HG03442 (cell line): ENCODE measurements at regions not wholly inside any gene's neighbourhood (a gene's known extent, or its start where the extent isn't known, plus 50 kb on each side); places are given as distances from the start of the nearest gene placed in this dataset.
"Not testable (repeated sequence)": the region's sequence is repeated elsewhere in the genome, so short reads cannot be mapped to it uniquely, and the experiment has no call there.

ENCODE experiments used
- ATAC-seq: cut with Tn5 transposase; IDR thresholded peaks from one replicate; pipeline ENCODE4 v1.9.1; 2021; ENCODE audit warnings: mild to moderate bottlenecking, moderate library complexity; ENCODE audit not compliant: unreplicated experiment

GRCh38 chr7:101707587-101707986, 78.5 kb upstream of the MYL10 start:
- no peak for ATAC-seq

GRCh38 chr7:101708223-101708622, 79.1 kb upstream of the MYL10 start:
- no peak for ATAC-seq

GRCh38 chr7:101712652-101713051, 83.6 kb upstream of the MYL10 start:
- ATAC-seq, result no peak

GRCh38 chr7:101714097-101714496, 85.0 kb upstream of the MYL10 start:
- no peak for ATAC-seq

DNA sequence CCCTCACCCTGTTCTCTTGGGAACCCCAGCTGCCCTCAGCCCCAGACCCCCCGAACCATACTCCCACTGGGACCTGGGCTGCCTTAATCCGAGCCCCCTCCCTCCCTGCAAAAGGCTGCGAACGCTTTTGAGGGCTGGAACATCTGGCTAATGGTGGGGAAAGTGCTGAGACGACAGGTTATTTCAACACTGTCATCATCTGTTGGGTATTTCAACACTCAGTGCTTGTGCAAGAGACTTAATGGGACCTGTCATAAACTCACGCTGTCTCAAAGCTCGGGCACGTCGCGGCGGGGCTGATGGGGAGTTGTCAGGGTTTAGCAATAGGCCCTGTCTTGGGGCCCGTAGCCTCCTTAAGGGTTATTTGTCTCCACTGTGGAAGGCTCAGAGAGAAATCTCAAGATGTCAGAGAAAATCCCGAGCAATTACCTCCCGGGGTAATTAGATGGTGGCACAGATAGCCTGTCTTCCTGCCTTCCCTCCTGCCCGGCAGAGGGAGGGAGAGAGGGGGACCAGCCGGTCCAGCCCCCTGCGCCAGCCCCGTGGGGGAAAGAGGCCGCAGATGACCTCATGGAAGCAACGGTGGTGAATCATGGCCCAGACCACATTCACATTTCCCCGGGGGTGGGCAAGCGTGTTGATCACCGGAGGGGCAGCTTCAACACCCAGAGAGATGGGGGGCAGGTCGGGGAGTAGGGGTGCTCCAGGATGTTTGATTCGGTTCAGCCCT, 88.7 kb upstream of the MYL10 start:
- no peak for ATAC-seq

- no peak for ATAC-seq
Measured at GRCh38 chr7:101718363-101719122, 89.4 kb upstream of the MYL10 start.

GRCh38 chr7:101719123-101719470, 90.0 kb upstream of the MYL10 start:
- no peak for ATAC-seq

GRCh38 chr7:101720324-101720723, 91.2 kb upstream of the MYL10 start:
- no peak for ATAC-seq

GRCh38 chr7:101722247-101722646, 93.2 kb upstream of the MYL10 start:
- no peak for ATAC-seq

GRCh38 chr7:101723835-101724234, 93.6 kb upstream of the CUX1 start:
- no peak for ATAC-seq

GRCh38 chr7:101724957-101725356, 92.5 kb upstream of the CUX1 start:
- no peak for ATAC-seq

DNA sequence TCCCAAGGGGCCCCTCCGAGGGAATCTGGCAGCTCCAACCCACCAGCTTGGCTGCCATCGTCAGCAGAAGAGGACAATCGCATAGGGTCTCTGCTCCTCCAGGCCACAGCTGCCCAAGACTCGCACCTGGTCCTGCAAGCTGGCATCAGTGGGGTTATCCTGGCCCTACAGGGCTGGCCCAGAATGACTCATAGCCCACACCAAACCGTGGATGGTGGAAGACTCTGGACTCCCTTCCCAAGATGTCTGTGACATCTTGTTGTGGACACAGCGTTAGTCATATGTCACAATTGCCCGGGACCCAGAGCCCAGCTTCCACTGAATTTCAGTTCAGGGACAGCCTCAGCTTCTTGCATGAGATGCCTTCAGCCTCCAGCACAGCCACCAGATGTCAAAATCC, 91.5 kb upstream of the CUX1 start:
- no peak for ATAC-seq

DNA sequence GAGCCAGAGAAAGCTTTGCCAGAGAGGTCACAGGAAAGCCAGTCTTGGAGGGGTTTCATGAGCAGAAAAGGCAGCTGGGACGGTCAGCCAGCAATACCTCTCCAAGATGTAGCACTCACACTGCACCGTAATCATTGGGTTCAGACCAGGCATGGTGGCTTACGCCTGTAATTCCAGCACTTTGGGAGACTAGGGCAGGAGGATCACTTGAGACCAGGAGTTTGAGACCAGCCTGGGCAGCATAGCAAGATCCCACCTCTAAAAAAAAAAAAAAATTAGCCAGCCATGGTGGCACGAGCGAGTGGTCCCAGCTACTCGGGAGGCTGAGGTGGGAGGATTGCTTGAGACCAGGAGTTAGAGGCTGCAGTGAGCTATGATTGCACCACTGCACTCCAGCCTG, 90.2 kb upstream of the CUX1 start:
- no peak for ATAC-seq

- no peak for ATAC-seq
Measured at GRCh38 chr7:101728128-101728527, 89.3 kb upstream of the CUX1 start.

GRCh38 chr7:101728873-101729240, 88.6 kb upstream of the CUX1 start:
- ATAC-seq, result not testable (repeated sequence)

DNA sequence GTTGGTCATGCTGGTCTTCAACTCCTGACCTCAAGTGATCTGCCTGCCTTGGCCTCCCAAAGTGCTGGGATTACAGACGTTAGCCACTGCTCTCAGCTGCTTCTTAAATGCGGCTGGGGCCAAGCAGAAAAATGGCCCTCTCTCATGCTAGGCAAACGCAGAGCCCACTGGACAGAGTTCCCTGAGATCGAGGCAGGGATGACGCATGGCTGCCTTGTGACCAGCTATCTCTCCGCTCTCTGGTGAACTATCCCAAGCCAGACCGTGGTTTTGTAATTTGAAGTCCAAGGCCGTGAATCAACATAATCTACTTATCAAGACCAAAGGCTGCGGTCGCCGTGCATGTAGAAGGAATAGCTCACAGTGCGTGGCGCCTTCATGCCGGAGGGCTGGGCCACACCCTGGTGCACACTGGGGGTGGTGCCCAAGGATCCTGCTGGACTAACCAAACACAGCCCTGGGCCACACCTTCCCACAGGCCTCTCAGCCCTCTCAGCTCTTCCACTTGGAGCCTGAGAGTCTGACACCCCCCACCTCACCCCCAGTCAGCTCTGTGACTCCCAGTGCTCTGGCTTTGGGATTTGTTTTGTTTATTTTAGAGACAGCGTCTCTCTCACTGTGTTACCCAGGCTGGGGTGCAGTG, 88.1 kb upstream of the CUX1 start:
- ATAC-seq, result no peak

DNA sequence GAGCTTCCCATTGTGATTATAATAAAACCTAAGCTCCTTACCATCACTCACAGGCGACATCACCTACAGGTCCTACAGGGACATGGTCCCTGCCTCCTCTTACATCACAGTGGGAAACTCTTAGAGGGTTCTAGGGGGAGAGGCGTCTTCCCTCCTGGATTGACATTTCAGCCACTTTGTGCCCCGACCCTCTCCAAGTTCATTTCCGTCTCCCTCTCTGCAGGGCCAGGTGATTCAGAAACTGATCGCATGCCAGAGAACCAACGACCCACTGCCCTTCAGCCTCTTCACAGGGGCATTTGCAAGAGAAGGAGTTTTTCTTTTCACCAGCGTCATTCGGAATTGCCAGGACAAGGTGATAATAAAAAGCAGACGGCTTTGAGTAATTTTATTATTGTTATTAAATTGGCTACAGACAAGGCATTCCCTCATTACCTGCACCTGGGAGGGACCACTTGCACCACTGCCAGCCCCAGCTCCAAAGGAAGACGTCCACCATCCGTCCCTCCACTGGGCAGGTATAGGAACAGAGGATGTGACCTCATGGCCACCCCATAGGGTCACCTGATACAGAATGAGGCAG, 85.8 kb upstream of the CUX1 start:
- ATAC-seq, result no peak

- ATAC-seq, result no peak
Measured at GRCh38 chr7:101733713-101734475, 83.5 kb upstream of the CUX1 start.

- no peak for ATAC-seq
Measured at GRCh38 chr7:101736084-101736483, 81.3 kb upstream of the CUX1 start.

DNA sequence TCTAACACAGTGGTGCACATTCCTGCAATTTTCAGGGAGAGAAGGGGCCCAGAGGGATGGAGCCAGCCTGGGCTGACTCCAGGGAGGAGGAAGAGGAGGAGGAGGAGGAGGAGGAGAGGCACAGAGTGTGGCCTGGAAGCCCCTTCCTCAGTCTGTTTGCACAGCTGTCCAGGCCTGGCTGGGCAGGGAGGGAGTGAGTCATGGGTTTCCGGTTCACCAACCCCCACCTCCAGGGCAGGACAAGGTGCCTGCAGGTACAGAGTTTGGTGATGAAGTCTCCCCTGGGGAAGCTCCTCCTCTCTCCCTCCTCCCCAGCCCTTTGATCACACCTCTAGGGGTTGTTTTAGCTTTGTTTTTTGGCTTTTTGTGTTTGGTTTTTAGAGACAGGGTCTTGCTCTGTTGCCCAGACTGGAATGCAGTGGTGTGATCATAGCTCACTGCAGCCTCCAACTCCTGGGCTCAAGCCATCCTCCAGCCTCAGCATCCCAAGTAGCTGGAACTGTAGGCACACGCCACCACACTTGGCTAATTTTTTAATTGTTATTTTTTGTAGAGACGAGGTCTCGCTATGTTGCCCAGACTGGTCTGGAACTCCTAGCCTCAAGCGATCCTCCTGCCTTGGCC, 77.5 kb upstream of the CUX1 start:
- no peak for ATAC-seq
